ENCODE measurements at regions not wholly inside any gene's neighbourhood (a gene's known extent, or its start where the extent isn't known, plus 50 kb on each side); places are given as distances from the start of the nearest gene placed in this dataset.

DNA sequence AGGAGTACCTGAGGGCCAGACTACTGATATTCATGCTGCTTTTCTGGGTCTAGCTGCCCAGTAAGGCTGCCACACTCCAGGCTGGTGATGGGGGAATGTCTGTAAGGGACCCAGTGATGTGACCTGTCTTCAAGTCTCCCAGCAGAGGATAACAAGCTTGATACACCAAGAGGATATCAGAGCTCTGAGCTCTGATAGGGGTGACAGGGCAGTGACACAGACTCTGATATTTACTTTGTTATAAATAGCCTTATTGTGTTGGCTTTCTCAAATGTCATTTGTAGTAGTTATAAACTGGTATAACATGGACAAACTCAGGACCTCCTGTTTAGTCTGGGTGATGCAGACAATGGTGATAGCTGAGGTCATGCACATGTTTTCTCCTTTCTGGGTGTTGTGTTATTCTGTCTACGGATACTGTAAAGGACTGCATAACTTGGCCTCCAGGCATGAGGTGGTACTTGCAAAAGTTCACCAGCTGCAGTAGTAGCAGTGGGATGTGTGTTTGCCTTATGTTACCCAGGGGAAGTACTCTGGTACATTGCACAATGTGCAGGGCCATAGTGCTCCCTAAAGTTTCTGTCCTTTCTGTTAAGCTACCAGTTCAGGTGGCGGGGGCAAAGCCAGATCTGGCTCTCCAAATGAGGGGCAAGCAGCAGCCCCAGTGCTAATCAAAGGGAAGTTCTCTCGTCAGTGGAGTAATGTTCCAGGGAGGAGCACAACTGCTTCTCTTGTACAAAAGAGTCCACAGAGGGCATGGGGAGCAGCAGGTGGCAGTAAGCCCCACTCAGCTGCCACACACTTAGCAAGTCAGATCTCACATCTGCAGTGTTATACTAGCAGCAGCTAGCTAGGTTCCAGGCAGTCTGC is 812.2 kb downstream of the JRKL start:
- DNase-seq = no peak

DNA sequence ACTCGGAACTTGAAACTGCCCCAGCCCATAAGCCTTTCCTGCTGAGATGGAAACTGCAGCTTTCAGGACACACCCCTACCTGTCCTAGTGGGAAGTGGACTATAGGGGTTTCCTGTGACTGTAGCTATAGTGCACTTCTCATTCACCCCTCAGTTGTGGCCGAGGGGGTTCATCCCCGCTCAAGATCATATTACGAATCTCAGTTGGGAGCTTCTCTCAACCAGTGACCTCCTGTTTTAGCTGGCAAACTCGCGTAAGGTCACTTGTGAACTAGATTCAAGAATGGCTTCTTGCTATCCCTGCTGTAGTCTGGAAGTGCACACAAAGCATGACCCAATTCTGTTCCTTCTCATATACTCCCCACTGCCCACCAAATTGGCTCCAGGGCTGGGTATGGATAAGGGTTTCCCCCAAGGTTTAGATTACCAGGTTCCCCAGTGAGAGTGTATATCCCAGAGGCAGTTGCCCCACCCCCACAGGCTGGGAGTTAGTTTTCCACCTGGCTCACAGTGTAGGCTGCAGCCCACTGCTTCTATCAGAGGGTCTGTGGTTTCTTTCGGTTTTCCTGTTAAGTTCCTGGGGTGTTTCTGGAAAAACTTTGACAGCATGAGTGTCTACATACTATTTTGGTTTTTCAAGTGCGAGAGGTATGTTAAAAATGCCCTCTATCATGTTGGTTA is 812.9 kb downstream of the JRKL start:
- DNase-seq = no peak

DNA sequence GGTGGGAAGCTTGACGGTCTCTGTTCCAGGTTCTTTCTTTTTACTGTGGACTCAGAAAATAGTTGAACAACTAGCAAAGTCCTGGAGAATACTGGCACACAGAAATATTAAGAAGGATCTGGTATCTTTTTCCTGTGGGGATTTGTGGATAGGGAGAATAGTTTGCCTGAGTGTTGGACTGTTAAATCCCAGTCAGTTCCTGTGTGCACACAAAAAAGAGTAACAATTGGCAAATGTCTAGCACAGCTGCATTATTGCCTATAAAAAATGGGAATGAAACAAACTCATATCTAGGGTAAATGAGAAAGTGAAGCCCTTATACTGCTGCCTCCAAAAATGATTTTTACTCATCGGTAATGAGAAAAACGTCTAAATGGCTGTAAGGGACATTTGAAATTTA is 828.2 kb downstream of the JRKL start:
- no peak for DNase-seq

DNA sequence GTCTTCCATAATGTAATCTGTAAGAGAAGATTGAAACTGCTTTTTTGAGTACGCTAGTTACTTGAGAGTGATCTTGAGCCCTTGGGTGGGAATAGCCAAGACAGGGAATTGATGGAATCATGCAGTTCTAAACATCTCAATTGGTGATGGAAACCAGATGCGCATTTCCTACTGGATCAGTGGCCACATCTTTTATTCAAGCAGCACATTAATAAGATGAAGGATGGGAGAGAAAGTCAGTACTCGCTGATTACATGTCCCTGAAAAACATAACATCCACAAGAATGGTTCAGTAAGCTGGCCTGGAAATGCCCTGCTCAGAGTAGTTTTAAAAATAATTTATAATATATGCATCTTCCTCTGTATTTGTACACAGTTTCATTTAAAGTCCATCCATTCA is 833.8 kb downstream of the JRKL start:
- DNase-seq = no peak

DNA sequence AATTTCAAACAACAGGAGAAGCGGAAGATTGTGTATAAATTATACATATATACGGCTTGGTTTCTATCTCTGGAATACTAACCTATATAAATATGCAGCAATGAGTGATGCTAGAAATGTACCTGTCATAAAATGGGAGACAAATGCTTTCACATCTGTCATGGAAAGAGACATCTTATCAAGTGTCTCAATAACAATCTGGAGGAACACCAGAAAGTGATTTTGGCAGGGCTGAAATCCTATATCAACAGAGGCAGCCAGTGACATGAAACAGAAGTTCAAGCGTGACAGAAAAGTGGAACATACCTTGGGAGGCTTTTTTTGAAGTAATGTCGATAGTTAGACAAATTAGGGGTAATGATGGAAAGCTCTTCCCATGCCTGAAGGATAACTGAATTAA is 834.6 kb downstream of the JRKL start:
- no peak for DNase-seq

DNA sequence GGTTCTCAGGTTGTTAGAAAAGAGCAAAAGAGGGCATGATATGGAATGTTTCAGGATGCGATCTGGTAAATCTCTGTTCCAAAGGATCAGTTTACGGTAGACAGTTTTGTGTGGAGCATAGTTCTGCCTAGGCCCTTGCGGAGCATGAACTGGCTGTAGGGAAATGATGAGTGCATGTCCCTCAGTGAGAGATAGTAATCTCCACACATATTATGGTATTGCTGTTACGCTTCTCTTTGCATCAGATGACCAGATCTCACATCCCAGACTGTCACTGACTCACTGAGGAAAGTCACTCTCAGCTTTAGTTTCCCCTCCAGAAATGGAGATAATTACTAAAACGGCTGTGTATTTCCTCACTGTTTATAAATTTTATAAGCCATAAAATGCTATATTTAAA is 836.0 kb downstream of the JRKL start:
- no peak for DNase-seq

DNA sequence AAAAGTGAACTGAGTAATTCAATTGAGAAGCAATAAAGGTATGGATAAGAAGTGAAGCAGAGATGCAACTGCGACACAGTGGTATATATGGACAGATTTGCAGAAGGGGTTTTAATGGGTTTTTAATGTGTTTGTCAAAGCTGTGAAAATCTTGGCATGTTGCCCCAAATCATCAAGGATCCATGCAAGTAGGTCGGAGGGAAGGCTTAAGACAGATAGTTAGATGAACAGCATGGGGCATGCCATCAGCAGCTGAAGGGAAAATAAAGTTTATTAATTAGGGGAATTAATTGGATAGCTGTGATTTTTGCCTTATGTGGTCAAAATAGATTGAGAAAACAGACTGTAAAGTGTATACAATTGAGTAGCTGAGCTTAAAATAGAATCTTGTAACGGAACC is 840.1 kb downstream of the JRKL start:
- DNase-seq = peak; percentile 46

DNA sequence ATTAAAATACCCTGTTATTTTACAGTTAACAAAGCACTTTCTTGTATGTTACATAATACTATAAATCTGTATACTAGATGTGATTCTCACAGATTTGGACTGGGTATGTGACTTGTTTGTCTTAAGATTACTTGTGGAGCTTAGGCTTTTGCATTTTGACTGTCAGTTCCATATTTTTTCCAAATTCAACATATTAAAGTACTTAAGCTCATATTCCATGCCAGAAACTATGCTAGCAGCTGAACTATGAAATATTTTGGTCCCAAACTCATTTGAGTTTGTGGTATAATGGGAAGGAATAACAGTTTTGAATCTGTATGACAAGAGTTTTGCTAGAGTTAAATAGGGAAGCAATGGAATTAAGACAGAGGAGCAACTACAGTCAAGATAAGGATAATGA is 841.4 kb downstream of the JRKL start:
- DNase-seq = no peak

DNA sequence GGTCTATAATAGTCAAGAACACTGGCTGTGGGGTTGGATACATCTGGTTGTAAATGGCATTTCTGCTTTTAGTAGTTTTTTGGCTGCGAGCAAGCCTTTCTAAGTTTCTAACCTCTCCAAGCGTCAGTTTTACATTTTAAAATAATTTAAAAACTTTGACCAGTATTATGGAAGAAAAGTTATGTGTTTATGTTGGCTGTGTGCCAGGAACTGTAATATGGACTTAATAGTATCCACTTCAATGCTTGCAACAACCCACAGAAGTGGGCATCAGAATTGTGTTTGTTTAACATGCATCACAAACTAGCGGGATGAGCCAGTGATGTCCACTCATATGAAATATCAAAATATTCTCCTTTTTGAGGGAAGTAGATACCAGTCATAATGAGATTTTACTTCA is 844.2 kb downstream of the JRKL start:
- DNase-seq = peak; percentile 21

DNA sequence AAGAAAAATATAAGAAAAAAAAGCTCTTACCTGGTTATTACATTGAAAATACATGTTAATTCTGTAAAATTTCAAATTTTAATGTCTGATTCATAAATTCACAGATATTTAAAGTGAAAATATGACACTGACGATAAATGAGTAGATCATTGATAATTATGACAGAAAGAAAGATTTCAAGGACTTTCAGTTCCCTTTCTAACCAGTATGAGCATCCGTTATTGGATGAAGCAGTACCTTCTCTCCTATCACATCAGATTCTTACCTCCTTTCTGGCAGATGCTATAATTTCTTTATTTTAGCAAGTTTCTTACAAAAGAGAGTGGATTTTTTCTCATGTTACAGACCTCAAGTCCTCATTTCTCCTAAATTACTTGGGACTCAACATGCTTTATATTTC is 847.3 kb downstream of the JRKL start:
- DNase-seq = no peak

DNA sequence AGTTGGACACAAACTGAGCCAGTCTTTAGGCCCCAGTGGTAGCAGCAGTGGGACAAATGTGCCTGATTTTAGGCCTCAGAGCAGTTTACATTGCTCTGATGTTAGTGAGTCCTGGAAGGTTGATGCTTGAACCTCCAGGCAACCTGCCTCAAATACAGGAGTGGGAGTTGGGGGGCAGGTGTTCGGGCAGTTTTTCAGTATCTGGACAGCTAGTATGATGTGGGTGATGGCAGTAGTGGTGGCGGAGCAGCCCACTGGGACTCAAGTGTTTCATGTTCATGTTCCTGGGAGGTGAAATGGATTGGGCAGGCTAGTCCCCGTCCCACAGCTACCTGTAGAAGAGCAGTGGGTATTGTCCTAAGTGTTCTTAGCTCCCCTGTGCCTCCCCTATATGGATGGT is 857.8 kb downstream of the JRKL start:
- no peak for DNase-seq

DNA sequence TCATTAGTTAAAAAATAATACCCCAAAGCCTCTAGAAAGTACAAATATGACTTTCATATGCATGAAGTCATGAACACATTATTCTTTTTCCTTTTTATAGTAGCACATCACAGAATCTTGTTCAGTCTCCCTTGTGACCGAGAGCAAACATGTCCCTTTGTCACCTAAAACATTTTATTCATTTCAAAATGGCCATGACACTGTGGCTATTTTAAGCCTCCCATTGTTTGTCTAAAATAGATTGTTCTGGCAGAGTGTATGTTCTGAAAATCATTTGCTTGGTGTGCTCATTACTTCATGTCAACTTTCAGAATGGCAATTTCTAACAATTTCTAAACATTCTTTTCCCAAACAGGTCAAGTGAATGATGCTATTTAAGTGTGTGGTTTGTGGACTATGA is 865.0 kb downstream of the JRKL start:
- no peak for DNase-seq

DNA sequence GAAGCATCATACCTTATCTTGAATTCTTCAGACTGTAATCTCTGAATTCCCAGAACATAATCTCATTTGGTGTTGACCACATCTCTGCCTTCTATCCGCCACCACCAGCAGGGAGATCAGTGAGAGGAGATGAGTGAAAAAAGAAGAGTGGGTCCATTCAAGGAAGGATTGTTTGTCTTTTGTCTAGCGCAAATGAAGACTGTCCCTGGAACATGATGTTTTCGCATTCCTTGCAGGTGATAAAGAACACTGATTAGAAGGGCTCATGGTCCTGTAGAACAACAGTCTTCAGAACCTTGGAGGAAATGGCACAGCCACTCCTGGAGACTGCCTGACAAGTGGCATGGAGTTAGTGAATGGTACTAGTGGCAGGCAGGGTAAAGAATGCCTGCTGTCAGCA is 869.6 kb downstream of the JRKL start:
- no peak for DNase-seq

DNA sequence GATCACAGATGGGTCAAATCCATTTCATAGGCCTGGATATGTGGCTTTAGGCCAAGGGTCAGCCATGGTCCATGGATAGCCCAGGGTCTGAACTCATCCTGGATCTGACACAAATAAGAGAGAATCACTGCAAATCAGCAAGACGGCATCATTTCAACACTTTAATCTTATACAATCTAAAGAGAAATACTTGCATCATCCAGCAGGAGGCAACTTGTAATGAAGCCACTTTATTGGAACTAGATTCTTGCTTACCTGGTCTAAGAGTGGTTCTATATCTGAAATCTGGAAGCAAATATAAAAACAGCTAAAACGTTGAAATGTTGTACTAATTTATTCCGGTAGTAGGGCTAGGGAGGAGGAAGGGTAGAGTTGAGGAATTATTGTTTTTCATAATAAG is 870.1 kb downstream of the JRKL start:
- DNase-seq = no peak

DNA sequence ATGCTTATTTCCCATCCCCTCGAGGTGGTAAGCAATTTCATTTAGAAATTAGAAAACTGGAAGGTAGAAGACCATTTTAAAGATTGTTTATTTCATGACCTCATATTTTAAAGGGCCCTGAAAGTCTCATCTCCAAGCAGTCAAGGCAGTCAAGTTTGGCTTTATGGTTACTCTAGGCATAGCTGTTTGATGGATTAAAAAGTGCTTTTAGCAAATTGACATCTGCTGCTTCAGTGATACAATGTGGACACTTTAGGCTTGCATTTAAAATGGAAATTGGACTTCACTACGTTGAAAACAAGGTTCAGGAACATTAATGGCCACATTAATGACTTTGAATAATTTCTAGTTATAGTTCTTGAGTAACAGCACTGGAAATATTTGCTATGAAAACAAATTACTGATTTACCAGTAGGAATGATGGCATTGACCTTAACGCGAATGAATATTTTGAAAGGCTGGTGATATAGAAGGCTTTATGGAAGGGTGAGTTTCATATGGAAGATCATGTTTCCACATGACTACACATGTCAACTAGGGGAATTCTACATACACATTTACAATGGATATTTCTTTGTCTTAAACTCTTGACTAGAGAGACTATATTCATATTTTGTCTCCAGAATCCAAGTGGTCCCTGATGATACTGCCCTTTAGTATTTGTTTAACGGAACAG is 873.5 kb downstream of the JRKL start:
- DNase-seq = no peak

DNA sequence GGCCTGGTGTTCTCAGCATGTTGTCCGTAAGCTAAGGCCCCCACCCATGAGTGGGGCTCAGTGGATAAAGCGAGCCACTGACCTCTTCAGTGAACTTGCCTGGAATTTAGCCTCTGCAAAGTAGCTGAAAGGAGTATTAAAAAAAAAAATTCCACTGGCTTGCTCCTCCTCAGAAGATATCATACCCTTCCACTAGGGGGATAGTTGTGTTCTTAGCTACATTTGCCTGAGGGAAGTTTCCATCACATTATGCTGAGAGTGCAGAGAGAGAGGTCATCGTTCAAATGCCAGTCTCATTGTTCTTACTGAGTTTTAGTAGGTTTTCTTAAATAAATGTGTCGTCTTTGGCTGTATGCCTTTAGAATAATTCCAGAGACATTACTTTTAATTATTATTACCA is 879.7 kb downstream of the JRKL start:
- no peak for DNase-seq

DNA sequence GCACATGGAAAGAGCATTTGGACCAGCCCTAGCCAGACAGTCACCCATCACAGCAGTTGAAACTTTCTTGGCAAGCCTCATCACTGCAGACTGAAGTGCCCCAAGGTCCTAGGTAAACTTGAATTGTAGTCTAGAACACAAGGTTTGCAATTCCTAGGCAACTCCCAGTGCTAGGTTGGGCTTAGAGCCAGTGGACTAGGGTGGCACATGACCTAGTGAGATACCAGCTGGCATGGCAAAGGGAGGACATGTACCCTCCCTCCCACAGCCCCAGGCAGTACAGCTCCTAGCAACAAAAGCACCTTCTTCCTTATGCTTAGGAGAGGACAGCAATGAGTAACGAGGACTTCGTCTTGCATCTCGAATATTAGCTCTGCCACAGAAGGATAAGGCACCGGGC is 889.5 kb downstream of the JRKL start:
- no peak for DNase-seq

DNA sequence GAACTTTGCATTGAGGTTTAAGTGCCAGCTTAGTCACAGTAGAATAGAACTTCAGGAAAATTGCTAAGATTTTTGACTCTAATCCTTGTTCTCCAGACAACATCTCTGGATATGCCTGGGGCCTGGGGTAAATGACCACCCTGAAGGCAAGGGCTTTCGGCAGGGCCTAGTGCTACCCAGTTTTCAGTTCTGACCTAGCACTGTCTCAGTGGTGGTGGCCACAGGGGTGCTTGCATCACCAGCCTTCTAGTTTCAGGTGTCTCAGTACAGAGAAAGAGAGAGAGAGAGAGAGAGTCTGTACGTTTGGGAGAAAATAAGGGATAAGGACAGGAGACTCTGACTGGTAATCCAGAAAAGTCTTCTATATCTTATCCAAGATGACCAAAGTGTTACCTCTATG is 890.5 kb downstream of the JRKL start:
- DNase-seq = no peak

DNA sequence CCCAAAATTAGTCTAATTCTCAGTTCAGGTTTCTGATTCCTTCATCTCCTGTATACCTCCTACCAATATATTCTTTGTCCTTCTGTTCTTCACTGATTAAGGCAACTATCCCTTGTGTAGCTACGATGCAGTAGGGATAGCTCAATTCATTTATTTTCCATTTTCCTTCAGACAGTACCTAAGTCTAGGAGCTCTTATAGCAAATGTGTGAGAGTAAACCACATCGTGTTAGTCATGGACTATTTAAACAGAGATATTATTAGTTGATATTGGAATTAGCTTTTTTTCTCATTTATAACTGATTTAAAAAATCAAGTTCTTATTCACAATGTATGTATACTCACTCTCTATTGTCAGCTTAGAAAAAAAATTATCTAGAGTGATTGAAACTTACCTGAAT is 900.0 kb downstream of the JRKL start:
- DNase-seq = no peak

DNA sequence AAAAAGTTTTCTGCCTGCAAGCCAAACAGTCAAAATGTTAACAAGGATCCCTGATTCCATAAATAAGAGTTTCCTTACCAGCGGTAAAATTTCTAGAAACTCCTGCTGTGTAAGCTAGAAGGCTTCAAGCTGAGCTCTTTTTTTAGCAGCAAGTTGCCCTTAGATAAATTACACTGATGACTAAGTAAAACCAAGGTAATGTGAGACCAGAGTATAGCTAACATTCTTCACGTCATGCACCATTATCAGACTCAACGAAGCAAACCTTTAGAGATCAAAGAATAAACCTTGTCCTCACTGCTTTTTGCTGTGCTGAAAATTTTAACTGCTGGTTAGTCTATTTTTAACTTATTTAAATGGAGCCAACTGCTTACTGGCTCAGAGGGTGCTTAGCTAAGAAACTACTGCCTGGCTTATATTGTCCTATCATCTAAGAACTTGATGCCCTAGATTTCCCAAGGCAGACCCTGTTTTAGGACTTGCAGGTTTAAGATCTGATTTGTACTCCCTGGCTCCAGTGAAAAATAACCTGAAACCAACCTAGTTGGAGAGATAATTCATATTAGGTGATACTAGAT is 900.7 kb downstream of the JRKL start:
- DNase-seq = no peak

DNA sequence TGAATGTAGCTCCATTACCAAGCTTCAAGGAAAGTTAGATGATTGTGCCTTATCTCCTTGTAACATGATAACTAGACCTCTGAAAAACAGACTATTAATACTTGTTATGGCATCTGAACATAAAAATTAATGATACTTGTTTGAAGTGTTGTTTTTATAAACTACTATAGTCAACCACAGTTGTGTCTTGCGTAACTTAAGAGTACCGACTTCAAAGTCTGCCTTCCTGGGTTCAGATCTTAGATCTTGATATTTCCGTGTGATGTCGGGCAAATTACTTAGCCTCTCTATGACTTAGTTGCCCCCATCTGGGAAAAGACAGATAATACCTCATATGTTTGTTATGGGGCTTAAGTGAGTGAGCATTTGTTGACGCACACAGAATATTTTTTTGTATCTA is 906.5 kb downstream of the JRKL start:
- no peak for DNase-seq

DNA sequence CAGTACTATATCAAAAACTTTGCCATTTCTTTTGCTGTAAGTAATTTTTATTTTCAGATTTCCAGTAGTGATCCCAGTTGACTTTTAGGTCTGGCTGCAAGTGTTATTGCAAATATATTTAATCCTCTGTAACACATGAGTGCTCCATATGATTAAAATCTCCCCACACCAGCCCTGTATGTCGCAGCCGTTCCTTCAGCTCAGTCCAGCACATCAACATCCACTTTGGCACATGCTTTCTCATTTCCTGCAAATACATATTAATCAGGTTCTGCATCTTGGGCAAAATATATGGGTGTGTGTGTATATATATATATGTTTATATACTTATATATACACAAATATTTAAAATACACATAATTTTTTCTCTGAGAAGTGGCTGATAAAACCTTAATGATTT is 919.5 kb downstream of the JRKL start:
- DNase-seq = no peak

DNA sequence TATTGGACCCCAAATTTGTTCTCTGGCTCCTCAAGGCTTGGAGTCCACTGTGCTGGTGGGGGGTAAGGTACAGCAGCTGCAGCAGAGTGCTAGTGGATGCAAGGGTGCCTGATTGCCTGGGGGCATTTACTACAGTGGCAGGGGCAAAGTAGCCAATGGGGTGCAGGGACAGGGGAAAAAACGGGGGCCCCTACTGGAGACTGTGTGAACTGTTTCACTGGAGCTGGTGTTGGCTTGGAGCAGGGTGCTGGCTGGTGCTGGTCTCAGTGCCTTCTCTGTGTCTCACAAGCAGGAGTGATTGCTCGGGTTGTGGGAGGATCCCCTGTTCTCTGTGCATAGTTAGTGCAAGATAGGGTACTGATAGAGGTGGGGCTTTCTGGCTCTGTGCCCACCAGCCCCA is 935.9 kb downstream of the JRKL start:
- no peak for DNase-seq

DNA sequence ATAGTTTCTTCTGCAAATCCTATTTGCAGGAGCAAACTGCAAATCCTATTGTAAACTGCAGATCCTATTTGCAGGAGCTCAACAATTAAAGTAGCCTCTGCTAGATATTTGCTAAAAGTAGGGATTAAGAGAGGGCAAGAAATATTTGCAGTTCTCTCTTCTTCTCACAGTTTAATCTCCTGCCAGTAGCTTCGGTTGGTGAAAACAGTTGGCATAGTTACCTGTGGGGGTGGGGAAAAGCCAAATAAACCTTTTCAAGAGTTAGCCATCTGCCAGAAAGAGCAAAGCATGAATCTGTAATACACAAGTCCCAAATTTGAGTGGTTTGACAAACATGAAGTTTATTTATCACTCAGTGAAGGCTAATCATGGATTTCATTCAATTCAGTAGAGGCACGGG is 942.5 kb downstream of the JRKL start:
- DNase-seq = peak; percentile 38
